HG03571 (cell line): ENCODE measurements at regions not wholly inside any gene's neighbourhood (a gene's known extent, or its start where the extent isn't known, plus 50 kb on each side); places are given as distances from the start of the nearest gene placed in this dataset.
"Not testable (repeated sequence)": the region's sequence is repeated elsewhere in the genome, so short reads cannot be mapped to it uniquely, and the experiment has no call there.

Experiments used
- ATAC-seq: cut with Tn5 transposase; IDR thresholded peaks from one replicate; pipeline ENCODE4 v1.9.1; 2021; ENCODE audit not compliant: unreplicated experiment

GRCh38 chr4:150021483-150021882, 56.8 kb upstream of the DCLK2 start:
- ATAC-seq, result no peak

- no peak for ATAC-seq
These were observed 54.8 kb upstream of the DCLK2 start for GRCh38 chr4:150023489-150023888.

- ATAC-seq, result not testable (repeated sequence)
These were observed 51.3 kb upstream of the DCLK2 start for GRCh38 chr4:150026987-150027386.
